ENCODE measurements at regions not wholly inside any gene's neighbourhood (a gene's known extent, or its start where the extent isn't known, plus 50 kb on each side); places are given as distances from the start of the nearest gene placed in this dataset.

GRCh38 chr18:25898965-25899364 lies 191.4 kb downstream of the SS18 start:
- Mint-ChIP-seq H3K9me3 (peaks cover 4% of the 10 kb centered on the region), H3K4me3 (no peak overlapping the region), H3K36me3 (ENCODE audit: low read depth) (peaks cover 2% of the 10 kb centered on the region), H3K4me1 (ENCODE audit: low read depth) (no peaks in the 10 kb centered on the region), H3K27me3 (ENCODE audit: low read depth) (no peaks in the 10 kb centered on the region), H3K27ac (no peak overlapping the region)
- no peak for DNase-seq
- CTCF ChIA-PET = interaction anchor here (0.6 to 1.1 kb wide), 2 partner anchors 33 to 289 kb away, joined by 3 to 5 read pairs; no protein-coding TSS in a partner anchor
- intact Hi-C loops (cut with micrococcal nuclease) = loop anchor here (10.0 kb wide), 2 partner anchors 334 to 1294 kb away; no protein-coding TSS in a partner anchor

GRCh38 chr18:25896956-25897355 lies 193.5 kb downstream of the SS18 start:
- Mint-ChIP-seq H3K27ac (no peak overlapping the region), H3K4me1 (ENCODE audit: low read depth) (no peaks in the 10 kb centered on the region), H3K9me3 (peaks cover 4% of the 10 kb centered on the region), H3K27me3 (ENCODE audit: low read depth) (no peaks in the 10 kb centered on the region), H3K36me3 (ENCODE audit: low read depth) (peaks cover 2% of the 10 kb centered on the region), H3K4me3 (no peak overlapping the region)
- no peak for DNase-seq
- CTCF ChIA-PET = interaction anchor here (0.8 to 1.0 kb wide), 2 partner anchors 10 to 37 kb away, joined by 3 to 4 read pairs; no protein-coding TSS in a partner anchor
- intact Hi-C loops (cut with micrococcal nuclease) = loop anchor here (10.0 kb wide), 2 partner anchors 332 to 1292 kb away; no protein-coding TSS in a partner anchor

DNA sequence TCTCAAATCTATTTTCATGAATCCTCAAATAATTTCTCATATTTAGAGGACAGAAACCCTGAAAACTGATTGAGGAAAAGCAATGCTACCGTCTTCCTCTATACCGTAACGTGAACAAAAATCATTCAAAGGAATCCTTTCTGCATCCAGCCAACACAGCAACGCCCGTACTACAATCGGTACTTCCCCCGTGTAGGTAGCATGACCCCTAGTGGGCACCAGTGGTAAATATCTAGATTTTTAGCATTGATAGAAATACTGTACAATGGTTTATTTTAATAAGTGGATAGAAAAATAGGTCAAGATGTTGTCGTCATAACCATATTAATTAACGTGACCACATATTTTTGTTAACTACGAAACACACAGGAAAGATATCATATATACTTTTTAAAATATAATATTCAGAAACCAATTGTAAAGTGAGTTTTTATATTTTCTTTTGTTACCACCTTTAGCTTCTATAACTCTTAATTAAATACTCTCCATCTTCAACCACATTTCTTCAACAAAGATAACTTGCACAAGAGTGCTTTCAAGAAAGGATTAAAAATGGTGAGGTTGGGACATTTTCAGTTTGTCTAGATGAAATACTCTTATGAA lies 194.1 kb downstream of the SS18 start:
- no peaks in the 10 kb centered on the region for H3K27me3 Mint-ChIP-seq (ENCODE audit: low read depth)
- intact Hi-C loops (cut with micrococcal nuclease) = loop anchor here (10.0 kb wide), 2 partner anchors 331 to 1291 kb away; no protein-coding TSS in a partner anchor
- H3K4me3 Mint-ChIP-seq = no peak overlapping the region
- H3K27ac Mint-ChIP-seq = no peak overlapping the region
- CTCF ChIA-PET = interaction anchor here (0.5 to 1.0 kb wide), 3 partner anchors 10 to 856 kb away, joined by 3 to 4 read pairs (median 4); no protein-coding TSS in a partner anchor
- peak; percentile 49 for DNase-seq
- no peaks in the 10 kb centered on the region for H3K4me1 Mint-ChIP-seq (ENCODE audit: low read depth)
- H3K36me3 Mint-ChIP-seq (ENCODE audit: low read depth) = peaks cover 2% of the 10 kb centered on the region
- H3K9me3 Mint-ChIP-seq = peaks cover 4% of the 10 kb centered on the region

- no peaks in the 10 kb centered on the region for H3K4me1 Mint-ChIP-seq (ENCODE audit: low read depth)
- intact Hi-C loops (cut with micrococcal nuclease) = loop anchor here (10.0 kb wide), 2 partner anchors 331 to 1291 kb away; no protein-coding TSS in a partner anchor
- no peak overlapping the region for H3K27ac Mint-ChIP-seq
- no peaks in the 10 kb centered on the region for H3K36me3 Mint-ChIP-seq (ENCODE audit: low read depth)
- CTCF ChIA-PET = interaction anchor here (0.6 to 0.7 kb wide), 3 partner anchors 121 to 1233 kb away, joined by 3 read pairs; no protein-coding TSS in a partner anchor
- H3K27me3 Mint-ChIP-seq (ENCODE audit: low read depth) = no peaks in the 10 kb centered on the region
- no peaks in the 10 kb centered on the region for H3K9me3 Mint-ChIP-seq
- no peak for DNase-seq
- H3K4me3 Mint-ChIP-seq = no peak overlapping the region
Observed at GRCh38 chr18:25895518-25895917, 194.9 kb downstream of the SS18 start.

DNA sequence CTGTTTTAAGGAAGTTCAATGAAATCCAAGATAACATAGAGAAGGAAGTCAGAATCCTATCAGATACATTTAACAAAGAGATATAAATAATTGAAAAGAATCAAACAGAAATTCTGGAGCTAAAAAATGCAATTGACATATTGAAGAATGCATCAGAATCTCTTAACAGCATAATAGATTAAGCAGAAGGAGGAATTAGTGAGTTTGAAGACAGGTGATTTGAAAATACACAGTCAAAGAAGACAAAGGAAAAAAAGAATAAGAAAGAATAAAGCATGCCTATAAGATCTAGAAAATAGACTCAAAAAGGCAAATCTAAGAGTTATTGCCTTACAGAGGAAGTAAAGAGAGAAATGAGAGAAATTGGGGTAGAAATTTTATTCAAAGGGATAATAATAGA lies 204.1 kb downstream of the SS18 start:
- Mint-ChIP-seq H3K27ac (no peak overlapping the region), H3K4me1 (ENCODE audit: low read depth) (no peaks in the 10 kb centered on the region), H3K36me3 (ENCODE audit: low read depth) (no peaks in the 10 kb centered on the region), H3K4me3 (no peak overlapping the region), H3K27me3 (ENCODE audit: low read depth) (peaks cover 5% of the 10 kb centered on the region), H3K9me3 (peaks cover 9% of the 10 kb centered on the region)
- intact Hi-C loops (cut with micrococcal nuclease) = no loop called here
- DNase-seq = no peak
- CTCF ChIA-PET = no interaction called here

- Mint-ChIP-seq H3K27me3 (ENCODE audit: low read depth) (peaks cover 8% of the 10 kb centered on the region), H3K4me3 (no peak overlapping the region), H3K27ac (no peak overlapping the region), H3K4me1 (ENCODE audit: low read depth) (no peaks in the 10 kb centered on the region), H3K9me3 (peaks cover 9% of the 10 kb centered on the region), H3K36me3 (ENCODE audit: low read depth) (no peaks in the 10 kb centered on the region)
- CTCF ChIA-PET = no interaction called here
- intact Hi-C loops (cut with micrococcal nuclease) = no loop called here
- no peak for DNase-seq
Observed at GRCh38 chr18:25883091-25883490, 207.3 kb downstream of the SS18 start.

- DNase-seq = no peak
- Mint-ChIP-seq H3K4me3 (no peak overlapping the region), H3K27ac (no peak overlapping the region), H3K4me1 (ENCODE audit: low read depth) (no peaks in the 10 kb centered on the region), H3K27me3 (ENCODE audit: low read depth) (peaks cover 18% of the 10 kb centered on the region), H3K36me3 (ENCODE audit: low read depth) (no peaks in the 10 kb centered on the region), H3K9me3 (peaks cover 3% of the 10 kb centered on the region)
- intact Hi-C loops (cut with micrococcal nuclease) = no loop called here
- CTCF ChIA-PET = no interaction called here
Observed at GRCh38 chr18:25881149-25881548, 209.3 kb downstream of the SS18 start.

DNA sequence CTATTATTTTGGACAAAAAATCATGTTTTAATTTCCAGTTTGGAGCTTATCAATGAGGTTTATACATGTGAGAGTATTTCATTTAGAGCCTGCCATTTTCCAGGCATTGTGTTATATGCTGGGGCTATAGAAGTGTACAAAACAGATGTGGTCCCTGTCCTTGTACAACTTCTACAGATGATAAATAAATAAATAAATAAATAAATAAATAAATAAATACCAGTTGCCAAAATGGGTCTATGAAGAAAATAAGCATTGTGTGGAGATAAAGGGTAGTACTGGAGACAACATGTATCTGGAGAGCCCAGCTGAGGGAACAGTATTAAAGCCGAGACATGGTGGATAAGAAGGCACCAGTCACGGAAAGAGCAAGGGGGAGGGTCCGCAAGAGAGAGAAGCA lies 210.0 kb downstream of the SS18 start:
- H3K36me3 Mint-ChIP-seq (ENCODE audit: low read depth) = no peaks in the 10 kb centered on the region
- no peak overlapping the region for H3K27ac Mint-ChIP-seq
- H3K9me3 Mint-ChIP-seq = no peaks in the 10 kb centered on the region
- intact Hi-C loops (cut with micrococcal nuclease) = no loop called here
- CTCF ChIA-PET = no interaction called here
- no peak for DNase-seq
- H3K4me1 Mint-ChIP-seq (ENCODE audit: low read depth) = no peaks in the 10 kb centered on the region
- H3K4me3 Mint-ChIP-seq = no peak overlapping the region
- H3K27me3 Mint-ChIP-seq (ENCODE audit: low read depth) = peaks cover 18% of the 10 kb centered on the region

GRCh38 chr18:25876330-25876948 lies 214.0 kb downstream of the SS18 start:
- intact Hi-C loops (cut with micrococcal nuclease) = no loop called here
- Mint-ChIP-seq H3K4me1 (ENCODE audit: low read depth) (no peaks in the 10 kb centered on the region), H3K4me3 (no peak overlapping the region), H3K27ac (no peak overlapping the region), H3K27me3 (ENCODE audit: low read depth) (peaks cover 21% of the 10 kb centered on the region), H3K36me3 (ENCODE audit: low read depth) (no peaks in the 10 kb centered on the region), H3K9me3 (no peaks in the 10 kb centered on the region)
- DNase-seq = no peak
- CTCF ChIA-PET = no interaction called here

GRCh38 chr18:25875551-25876240 lies 214.7 kb downstream of the SS18 start:
- DNase-seq = no peak
- Mint-ChIP-seq H3K27ac (no peak overlapping the region), H3K4me3 (no peak overlapping the region), H3K4me1 (ENCODE audit: low read depth) (no peaks in the 10 kb centered on the region), H3K36me3 (ENCODE audit: low read depth) (no peaks in the 10 kb centered on the region), H3K27me3 (ENCODE audit: low read depth) (peaks cover 16% of the 10 kb centered on the region), H3K9me3 (no peaks in the 10 kb centered on the region)
- CTCF ChIA-PET = no interaction called here
- intact Hi-C loops (cut with micrococcal nuclease) = no loop called here

DNA sequence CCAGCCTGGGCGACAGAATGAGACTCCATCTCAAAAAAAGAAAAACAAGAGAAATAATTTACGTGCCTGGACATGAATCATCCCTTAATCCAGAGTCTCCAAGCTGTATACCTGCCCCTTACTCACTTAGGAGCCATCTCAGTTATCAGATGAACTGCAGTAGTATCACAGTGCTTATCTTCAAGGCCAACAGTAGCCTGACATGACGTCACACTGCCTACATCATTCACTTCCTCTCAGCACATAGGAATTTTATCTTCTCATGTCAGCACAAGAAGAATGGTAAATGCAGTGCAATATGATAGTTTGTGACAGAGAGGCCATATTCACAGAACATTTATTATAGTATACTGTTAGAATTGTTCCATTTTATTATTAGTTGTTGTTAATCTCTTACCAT lies 216.6 kb downstream of the SS18 start:
- no peak overlapping the region for H3K27ac Mint-ChIP-seq
- H3K9me3 Mint-ChIP-seq = no peaks in the 10 kb centered on the region
- no peak for DNase-seq
- no peak overlapping the region for H3K4me3 Mint-ChIP-seq
- intact Hi-C loops (cut with micrococcal nuclease) = no loop called here
- peaks cover 16% of the 10 kb centered on the region for H3K27me3 Mint-ChIP-seq (ENCODE audit: low read depth)
- H3K36me3 Mint-ChIP-seq (ENCODE audit: low read depth) = no peaks in the 10 kb centered on the region
- CTCF ChIA-PET = no interaction called here
- no peaks in the 10 kb centered on the region for H3K4me1 Mint-ChIP-seq (ENCODE audit: low read depth)

GRCh38 chr18:25866331-25866730 lies 224.1 kb downstream of the SS18 start:
- intact Hi-C loops (cut with micrococcal nuclease) = no loop called here
- Mint-ChIP-seq H3K9me3 (no peaks in the 10 kb centered on the region), H3K4me1 (ENCODE audit: low read depth) (no peaks in the 10 kb centered on the region), H3K27me3 (ENCODE audit: low read depth) (peaks cover 13% of the 10 kb centered on the region), H3K27ac (no peak overlapping the region), H3K4me3 (no peak overlapping the region), H3K36me3 (ENCODE audit: low read depth) (no peaks in the 10 kb centered on the region)
- CTCF ChIA-PET = interaction anchor here (1.1 kb wide), 1 partner anchor 32 kb away, joined by 3 read pairs; no protein-coding TSS in a partner anchor
- DNase-seq = no peak
